K562 (cell line): ENCODE measurements at regions not wholly inside any gene's neighbourhood (a gene's known extent, or its start where the extent isn't known, plus 50 kb on each side); places are given as distances from the start of the nearest gene placed in this dataset.

Experiments used
- ATAC-seq: fragments of 200-7000 bp; cut with Tn5 transposase; 3 replicates; pipeline ENCODE4 v1.9.1; 2020; ENCODE audit warnings: moderate library complexity
- BruUV-seq: library from RNA; stranded (reverse); fragments of 400-500 nt; replicated peaks from 2 replicates; lab custom pipeline; 2021; lab: Mats Ljungman, UMichigan
- CTCF ChIA-PET: fragments of 300-600 bp; formaldehyde crosslinking; extraction: SDS; loops from one replicate; lab custom pipeline; 2021; ENCODE audit warnings: low intra/inter-chr PET ratio; lab: Yijun Ruan, JAX
- POLR2A ChIA-PET: fragments of 300-600, 350-650 bp; sonication (Branson Sonifier 250); formaldehyde crosslinking; extraction: SDS; loops from one replicate; lab custom pipeline; 2021; ENCODE audit warnings: antibody characterized with exemption, inconsistent platforms; lab: Yijun Ruan, JAX
- DNase-seq, 4 experiments: peaks; one replicate each; pipeline versions ENCODE4 v3.0.0 to v3.0.0-alpha.2; 2011 to 2018; ENCODE audit warnings: low spot score in 3 of 4, mixed read lengths in 3 of 4; ENCODE audit errors: extremely low read depth in 1 of 4
- FAIRE-seq: peaks from 2 replicates; lab custom pipeline; 2011; peaks lifted over from hg19 to GRCh38; lab: Jason Lieb, UNC
- H2AFZ ChIP-seq: 2 replicates; pipeline ENCODE4 v1.6.0; 2011; ENCODE audit warnings: low read depth, low read length, control low read depth, inconsistent platforms
- H3K27ac ChIP-seq: fragments of 200-600 bp; 3 replicates; pipeline ENCODE4 v1.8.0; 2011; ENCODE audit warnings: low read depth, mild to moderate bottlenecking, control low read depth, inconsistent platforms, low read length, moderate library complexity, mixed read lengths; ENCODE audit errors: extremely low read depth
- H3K27me3 ChIP-seq, 2 experiments: fragments of 300-600 bp in 1 of 2; 2 replicates in 1 of 2; 3 replicates in 1 of 2; pipeline versions ENCODE4 v1.6.0 to v1.8.0; 2011; ENCODE audit warnings: inconsistent platforms in 2 of 2, low read length in 2 of 2, mild to moderate bottlenecking in 1 of 2, mixed read lengths in 1 of 2, moderate library complexity in 1 of 2; ENCODE audit not compliant: control insufficient read depth in 2 of 2, insufficient read depth in 2 of 2
- H3K36me3 ChIP-seq: fragments of 300-600 bp; 3 replicates; pipeline ENCODE4 v1.8.0; 2011; ENCODE audit warnings: mild to moderate bottlenecking, low read length, inconsistent platforms; ENCODE audit not compliant: control insufficient read depth, insufficient read depth
- H3K4me1 ChIP-seq, 2 experiments: fragments of 200-600 bp in 1 of 2; replicated peaks in 1 of 2; 2 replicates in 1 of 2; 3 replicates in 1 of 2; pipeline versions ENCODE4 v1.5.1 to v1.8.0; 2011; ENCODE audit warnings: inconsistent platforms in 2 of 2, low read length in 2 of 2, mild to moderate bottlenecking in 1 of 2, mixed read lengths in 1 of 2, moderate library complexity in 1 of 2; ENCODE audit not compliant: control insufficient read depth in 2 of 2, insufficient read depth in 2 of 2
- H3K4me2 ChIP-seq: 2 replicates; pipeline ENCODE4 v1.6.1; 2011; ENCODE audit warnings: low read length, control low read depth, inconsistent platforms, mixed read lengths; ENCODE audit not compliant: insufficient read depth
- H3K4me3 ChIP-seq: fragments of 200-600 bp; sonication (generic), shearing (Covaris generic); 2 replicates; pipeline ENCODE4 v1.5.1; 2016; ENCODE audit warnings: control low read depth, inconsistent platforms
- H3K79me2 ChIP-seq: fragments of 200-600 bp; 3 replicates; pipeline ENCODE4 v1.8.0; 2011; ENCODE audit warnings: low read length, inconsistent platforms; ENCODE audit not compliant: control insufficient read depth, insufficient read depth
- H3K9ac ChIP-seq, 2 experiments: 2 replicates each; pipeline versions ENCODE4 v1.6.0 to v1.6.1; 2011; ENCODE audit warnings: low read depth in 2 of 2, low read length in 2 of 2, control low read depth in 1 of 2, inconsistent platforms in 1 of 2, mild to moderate bottlenecking in 1 of 2, mixed read lengths in 1 of 2; ENCODE audit not compliant: insufficient read depth in 1 of 2
- H3K9me1 ChIP-seq: one replicate; pipeline ENCODE4 v1.6.0; 2011; ENCODE audit warnings: inconsistent platforms, mild to moderate bottlenecking, low read length, moderate library complexity; ENCODE audit not compliant: control insufficient read depth, insufficient read depth
- H3K9me3 ChIP-seq: replicated peaks from 2 replicates; pipeline ENCODE4 v1.5.1; 2011; ENCODE audit warnings: low read depth, low read length, inconsistent platforms; ENCODE audit not compliant: control insufficient read depth, insufficient read depth
- H4K20me1 ChIP-seq: replicated peaks from 2 replicates; pipeline ENCODE4 v1.6.1; 2011; ENCODE audit warnings: low read length, inconsistent platforms, mixed read lengths; ENCODE audit not compliant: control insufficient read depth, insufficient read depth
- DMBX1 ChIP-seq: fragments of 250-450 bp; sonication (Bioruptor Pico); IDR thresholded peaks from 2 replicates; pipeline ENCODE4 v1.8.0; 2022; ENCODE audit warnings: inconsistent platforms, mild to moderate bottlenecking, moderate library complexity, borderline replicate concordance
- MAZ ChIP-seq, 2 experiments: fragments of 450-650 bp in 1 of 2; sonication (generic) in 1 of 2; formaldehyde crosslinking; IDR thresholded peaks in 1 of 2; conservative IDR thresholded peaks in 1 of 2; 2 replicates each; pipeline versions ENCODE4 v1.4.0 to v1.5.0; 2020; ENCODE audit warnings: mild to moderate bottlenecking in 1 of 2, missing genetic modification reagents in 1 of 2
- MIER1 ChIP-seq: fragments of 450-650 bp; IDR thresholded peaks from 2 replicates; pipeline ENCODE4 v1.6.1; 2016; ENCODE audit warnings: antibody characterized with exemption, mild to moderate bottlenecking, low read depth
- RBBP5 ChIP-seq: fragments of 200-600 bp; sonication (generic); IDR thresholded peaks from 2 replicates; pipeline ENCODE4 v1.6.1; 2012; ENCODE audit warnings: borderline replicate concordance, mild to moderate bottlenecking, low read length, control low read depth, inconsistent platforms; ENCODE audit not compliant: insufficient read depth, poor library complexity, severe bottlenecking
- TAL1 ChIP-seq: fragments of 450-650 bp; IDR thresholded peaks from 2 replicates; pipeline ENCODE4 v1.6.1; 2016; ENCODE audit warnings: mild to moderate bottlenecking
- TEAD2 ChIP-seq: fragments of 450-650 bp; IDR thresholded peaks from 2 replicates; pipeline ENCODE4 v1.6.1; 2016; ENCODE audit warnings: missing genetic modification characterization, control low read depth, missing compliant biosample characterization
- U2AF1 ChIP-seq: fragments of 200-400 bp; formaldehyde crosslinking; optimal IDR thresholded peaks from 2 replicates; pipeline ENCODE3; 2017; ENCODE audit warnings: mild to moderate bottlenecking, low read depth, low read length, moderate library complexity
- XRCC5 ChIP-seq: fragments of 200-400 bp; formaldehyde crosslinking; IDR thresholded peaks from 2 replicates; pipeline ENCODE4 v1.6.1; 2017; ENCODE audit warnings: low read depth, mild to moderate bottlenecking, low read length
- ZNF445 ChIP-seq: fragments of 250-450 bp; sonication (Bioruptor Pico); IDR thresholded peaks from 2 replicates; pipeline ENCODE4 v1.4.0; 2020; ENCODE audit warnings: low read depth, mild to moderate bottlenecking, moderate library complexity
- ZNF695 ChIP-seq: fragments of 450-650 bp; formaldehyde crosslinking; IDR thresholded peaks from 2 replicates; pipeline ENCODE4 v1.4.0; 2020; ENCODE audit warnings: mild to moderate bottlenecking, moderate library complexity
- WGBS: fragments of 100-300 bp; shearing (Covaris generic); methylation state at CpG from one replicate; pipeline ENCODE4 v1.1.6; 2016; ENCODE audit warnings: low coverage, mixed read lengths; ENCODE audit not compliant: insufficient coverage; ENCODE audit errors: missing lambda C conversion rate; 5-methylcytosine and 5-hydroxymethylcytosine counted together
- in situ Hi-C: fragments of 300-500 bp; cut with MboI; formaldehyde crosslinking; loops from 4 replicates; pipeline ENCODE4 v1.15.0; 2018; ENCODE audit warnings: inconsistent platforms, mixed read lengths
- intact Hi-C: fragments of 100-400 bp; cut with micrococcal nuclease; formaldehyde crosslinking; loops from 2 replicates; pipeline ENCODE4 v1.14.2; 2022
- TF ChIP-seq, protein P1 (sequence below): conservative IDR thresholded peaks from 2 replicates; pipeline ENCODE4 v1.6.1; 2011; ENCODE audit warnings: low read depth, mild to moderate bottlenecking, low read length; ENCODE audit not compliant: control insufficient read depth

DNA sequence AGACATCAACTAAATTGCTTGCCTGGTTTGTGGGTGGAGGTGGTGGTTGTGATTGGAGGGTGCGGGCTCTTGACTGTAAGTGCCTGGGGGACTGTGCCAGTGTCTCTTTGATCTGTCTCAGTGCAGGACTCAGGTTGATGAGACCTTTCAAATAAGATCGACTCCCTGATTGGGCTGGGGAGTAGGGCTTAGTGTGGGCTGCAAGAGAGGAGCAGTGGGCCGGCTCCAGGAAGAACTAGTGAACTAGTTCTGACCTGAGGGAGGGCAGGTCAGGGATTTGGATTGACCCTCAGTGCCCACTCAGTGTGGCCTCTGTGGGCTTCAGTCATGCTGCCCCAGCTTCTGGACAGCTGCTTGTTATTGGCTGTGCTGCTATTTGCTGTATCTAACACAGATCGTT, 130.6 kb upstream of the CACNA1E start (continued):
- TF ChIP-seq, protein P1, sequence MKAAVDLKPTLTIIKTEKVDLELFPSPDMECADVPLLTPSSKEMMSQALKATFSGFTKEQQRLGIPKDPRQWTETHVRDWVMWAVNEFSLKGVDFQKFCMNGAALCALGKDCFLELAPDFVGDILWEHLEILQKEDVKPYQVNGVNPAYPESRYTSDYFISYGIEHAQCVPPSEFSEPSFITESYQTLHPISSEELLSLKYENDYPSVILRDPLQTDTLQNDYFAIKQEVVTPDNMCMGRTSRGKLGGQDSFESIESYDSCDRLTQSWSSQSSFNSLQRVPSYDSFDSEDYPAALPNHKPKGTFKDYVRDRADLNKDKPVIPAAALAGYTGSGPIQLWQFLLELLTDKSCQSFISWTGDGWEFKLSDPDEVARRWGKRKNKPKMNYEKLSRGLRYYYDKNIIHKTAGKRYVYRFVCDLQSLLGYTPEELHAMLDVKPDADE = no peak
- TF ChIP-seq ZNF445 (CRISPR knock-in tag) = no peak
- no peak for TF ChIP-seq XRCC5
- TF ChIP-seq DMBX1 (CRISPR knock-in tag) = no peak
- TF ChIP-seq U2AF1 = no peak

DNA sequence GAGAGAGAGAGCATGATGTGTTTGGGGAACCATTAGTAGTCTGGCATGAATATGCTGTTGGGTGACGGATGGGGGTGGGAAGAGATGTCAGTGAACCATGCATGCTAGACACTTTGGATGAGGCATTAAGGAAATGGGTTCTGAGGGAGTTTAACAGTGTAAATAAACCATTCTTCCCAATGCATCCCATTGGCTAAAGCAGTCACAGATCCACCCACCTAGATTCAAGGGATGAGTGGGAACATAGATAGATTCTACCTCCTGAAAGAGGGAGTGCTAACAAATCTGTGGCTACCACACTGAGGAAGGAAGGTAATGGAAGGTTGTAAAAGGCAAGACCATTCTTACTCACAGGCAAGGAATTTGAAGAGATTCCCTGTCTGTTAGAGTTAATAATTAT, 129.8 kb upstream of the CACNA1E start:
- TF ChIP-seq ZNF695 (CRISPR knock-in tag) (no peak), TAL1 (no peak), MAZ (CRISPR knock-in tag; conservative IDR thresholded peaks at IDR 0.05 in 1 of 2, IDR thresholded peaks at IDR 0.05 in 1 of 2) (no peak), TEAD2 (no peak), RBBP5 (no peak), MIER1 (no peak)
- H3K27me3 ChIP-seq = peaks cover 6 to 13% of the 10 kb centered on the region in 2 experiments; a peak in 2 of 5 replicates

More for the DNA sequence above, 129.8 kb upstream of the CACNA1E start:
- H3K9ac ChIP-seq = no peak overlapping the region
- H3K9me3 ChIP-seq = no peaks in the 10 kb centered on the region
- ATAC-seq (no peak), FAIRE-seq (no peak), DNase-seq (no peak)
- WGBS = 5% methylated on average over 1 of the region's 1 CpG
- H2AFZ ChIP-seq = no peak overlapping the region
- POLR2A ChIA-PET = no interaction called here
- no peak overlapping the region for H3K4me3 ChIP-seq
- no peak overlapping the region for H3K27ac ChIP-seq
- intact Hi-C loops (no loop called here), in situ Hi-C loops (no loop called here)
- no TSS peak for BruUV-seq
- no peak overlapping the region for H3K4me2 ChIP-seq
- H3K9me1 ChIP-seq = no peaks in the 10 kb centered on the region
- H3K4me1 ChIP-seq = no peaks in the 10 kb centered on the region
- no peaks in the 10 kb centered on the region for H3K36me3 ChIP-seq
- H4K20me1 ChIP-seq = no peaks in the 10 kb centered on the region
- CTCF ChIA-PET = no interaction called here
- no peaks in the 10 kb centered on the region for H3K79me2 ChIP-seq
